ENCODE measurements at regions not wholly inside any gene's neighbourhood (a gene's known extent, or its start where the extent isn't known, plus 50 kb on each side); places are given as distances from the start of the nearest gene placed in this dataset.

- TF ChIP-seq EP300 (IDR thresholded peaks at IDR 0.05) (no peak), CTCF (IDR thresholded peaks at IDR 0.05) (no peak), POLR2AphosphoS5 (IDR thresholded peaks at IDR 0.05) (no peak), POLR2A (IDR thresholded peaks at IDR 0.05) (no peak)
- Histone ChIP-seq H3K4me1 (no peaks in the 10 kb centered on the region), H3K27ac (no peak overlapping the region), H3K9me3 (no peaks in the 10 kb centered on the region), H3K27me3 (no peaks in the 10 kb centered on the region), H3K36me3 (no peaks in the 10 kb centered on the region), H3K4me3 (no peak overlapping the region)
- DNase-seq (ENCODE audit: low spot score in 2 of 2): no peak
- 56% methylated on average over 3 of the region's 3 CpGs for WGBS
These were observed 343.6 kb downstream of the LRRC70 start for GRCh38 chr5:62922191-62922590.

- DNase-seq (ENCODE audit: low spot score in 2 of 2): no peak
- 84% methylated on average over 1 of the region's 1 CpG for WGBS
- TF ChIP-seq POLR2A (IDR thresholded peaks at IDR 0.05): no peak
- no peak for TF ChIP-seq EP300 (IDR thresholded peaks at IDR 0.05)
- TF ChIP-seq CTCF (IDR thresholded peaks at IDR 0.05): no peak
- no peak for TF ChIP-seq POLR2AphosphoS5 (IDR thresholded peaks at IDR 0.05)
- Histone ChIP-seq H3K9me3 (no peaks in the 10 kb centered on the region), H3K4me3 (no peak overlapping the region), H3K4me1 (no peaks in the 10 kb centered on the region), H3K27ac (no peak overlapping the region), H3K27me3 (no peaks in the 10 kb centered on the region), H3K36me3 (no peaks in the 10 kb centered on the region)
These were observed 342.2 kb downstream of the LRRC70 start for GRCh38 chr5:62920856-62921255.

- no peaks in the 10 kb centered on the region for H3K4me1 ChIP-seq
- no peak for DNase-seq (ENCODE audit: low spot score in 2 of 2)
- no peaks in the 10 kb centered on the region for H3K9me3 ChIP-seq
- no peaks in the 10 kb centered on the region for H3K27me3 ChIP-seq
- 73% methylated on average over 1 of the region's 1 CpG for WGBS
- H3K36me3 ChIP-seq: no peaks in the 10 kb centered on the region
- H3K4me3 ChIP-seq: no peak overlapping the region
- H3K27ac ChIP-seq: no peak overlapping the region
- TF ChIP-seq POLR2A (IDR thresholded peaks at IDR 0.05) (no peak), CTCF (IDR thresholded peaks at IDR 0.05) (no peak), EP300 (IDR thresholded peaks at IDR 0.05) (no peak), POLR2AphosphoS5 (IDR thresholded peaks at IDR 0.05) (no peak)
These were observed 330.7 kb downstream of the LRRC70 start for GRCh38 chr5:62909326-62909725.

GRCh38 chr5:62902126-62902525 is 323.5 kb downstream of the LRRC70 start:
- H3K36me3 ChIP-seq: no peaks in the 10 kb centered on the region
- H3K4me3 ChIP-seq: no peak overlapping the region
- no peaks in the 10 kb centered on the region for H3K9me3 ChIP-seq
- WGBS: 71% methylated on average over 2 of the region's 2 CpGs
- H3K4me1 ChIP-seq: no peaks in the 10 kb centered on the region
- TF ChIP-seq POLR2A (IDR thresholded peaks at IDR 0.05) (no peak), EP300 (IDR thresholded peaks at IDR 0.05) (no peak), POLR2AphosphoS5 (IDR thresholded peaks at IDR 0.05) (no peak), CTCF (IDR thresholded peaks at IDR 0.05) (no peak)
- H3K27me3 ChIP-seq: no peaks in the 10 kb centered on the region
- no peak for DNase-seq (ENCODE audit: low spot score in 2 of 2)
- H3K27ac ChIP-seq: no peak overlapping the region

- WGBS: 84% methylated on average over 1 of the region's 1 CpG
- Histone ChIP-seq H3K27ac (no peak overlapping the region), H3K9me3 (no peaks in the 10 kb centered on the region), H3K27me3 (no peaks in the 10 kb centered on the region), H3K36me3 (no peaks in the 10 kb centered on the region), H3K4me1 (no peaks in the 10 kb centered on the region), H3K4me3 (no peak overlapping the region)
- DNase-seq (ENCODE audit: low spot score in 2 of 2): no peak
- TF ChIP-seq EP300 (IDR thresholded peaks at IDR 0.05): no peak
- TF ChIP-seq POLR2A (IDR thresholded peaks at IDR 0.05): no peak
- no peak for TF ChIP-seq POLR2AphosphoS5 (IDR thresholded peaks at IDR 0.05)
- TF ChIP-seq CTCF (IDR thresholded peaks at IDR 0.05): no peak
These were observed 322.4 kb downstream of the LRRC70 start for GRCh38 chr5:62900976-62901375.

Measured in suprapubic skin (tissue), 4 donors.